ENCODE measurements at regions not wholly inside any gene's neighbourhood (a gene's known extent, or its start where the extent isn't known, plus 50 kb on each side); places are given as distances from the start of the nearest gene placed in this dataset.

DNA sequence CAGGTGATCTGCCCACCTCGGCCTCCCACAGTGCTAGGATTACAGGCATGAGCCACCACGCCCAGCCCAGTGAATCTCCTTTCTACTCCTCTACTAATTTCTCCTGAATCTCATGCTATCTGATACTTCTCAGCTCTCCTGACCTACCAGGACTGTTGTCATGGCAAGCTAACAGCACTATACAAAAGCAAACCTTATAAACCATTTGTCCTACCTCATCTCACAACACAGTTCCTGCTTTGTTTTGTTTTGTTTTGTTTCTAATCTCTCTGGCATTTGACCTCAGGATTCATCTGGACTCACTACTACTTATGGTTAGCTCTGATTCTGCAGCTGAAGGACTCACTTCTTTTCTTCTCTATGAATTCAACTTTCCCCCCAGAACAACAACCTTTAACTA is 734.8 kb downstream of the TLE1 start:
- ATAC-seq (no peak), DNase-seq (no peak)
- no peak for TF ChIP-seq CTCF (IDR thresholded peaks at IDR 0.05)
- Histone ChIP-seq H3K4me3 (no peak overlapping the region), H3K4me1 (ENCODE audit: low read depth) (no peaks in the 10 kb centered on the region), H3K9me3 (no peaks in the 10 kb centered on the region), H3K36me3 (ENCODE audit: low read depth) (no peaks in the 10 kb centered on the region)
- intact Hi-C loops (cut with DNase I, micrococcal nuclease), result no loop called here

GRCh38 chr9:80952363-80952922 is 736.9 kb downstream of the TLE1 start:
- Histone ChIP-seq H3K4me3 (no peak overlapping the region), H3K4me1 (ENCODE audit: low read depth) (no peaks in the 10 kb centered on the region), H3K36me3 (ENCODE audit: low read depth) (no peaks in the 10 kb centered on the region), H3K9me3 (no peaks in the 10 kb centered on the region)
- ATAC-seq, result no peak
- TF ChIP-seq CTCF (IDR thresholded peaks at IDR 0.05), result no peak
- no peak for DNase-seq
- intact Hi-C loops (cut with DNase I, micrococcal nuclease), result no loop called here

DNA sequence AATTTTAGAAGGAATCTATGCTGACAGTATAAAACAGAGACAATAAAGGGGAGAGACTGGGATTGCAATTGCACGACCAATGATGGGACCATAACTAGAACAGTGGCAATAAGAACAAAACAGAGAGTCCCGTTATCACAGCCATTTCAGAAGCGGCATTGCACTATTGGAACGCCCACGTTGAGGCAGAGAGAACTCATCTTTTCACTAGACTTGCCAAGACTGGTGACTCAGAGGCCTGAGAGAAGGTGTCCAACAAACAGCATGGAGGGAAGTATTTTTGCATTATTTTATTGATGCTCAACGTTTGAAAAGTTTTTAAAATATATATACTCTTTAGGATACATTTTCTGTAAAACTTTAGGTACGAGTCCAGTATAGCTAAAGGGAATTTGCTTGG is 737.7 kb downstream of the TLE1 start:
- intact Hi-C loops (cut with DNase I, micrococcal nuclease), result no loop called here
- no peak for DNase-seq
- no peak overlapping the region for H3K4me3 ChIP-seq
- no peak for ATAC-seq
- no peaks in the 10 kb centered on the region for H3K36me3 ChIP-seq (ENCODE audit: low read depth)
- no peaks in the 10 kb centered on the region for H3K4me1 ChIP-seq (ENCODE audit: low read depth)
- no peak for TF ChIP-seq CTCF (IDR thresholded peaks at IDR 0.05)
- H3K9me3 ChIP-seq, result no peaks in the 10 kb centered on the region

DNA sequence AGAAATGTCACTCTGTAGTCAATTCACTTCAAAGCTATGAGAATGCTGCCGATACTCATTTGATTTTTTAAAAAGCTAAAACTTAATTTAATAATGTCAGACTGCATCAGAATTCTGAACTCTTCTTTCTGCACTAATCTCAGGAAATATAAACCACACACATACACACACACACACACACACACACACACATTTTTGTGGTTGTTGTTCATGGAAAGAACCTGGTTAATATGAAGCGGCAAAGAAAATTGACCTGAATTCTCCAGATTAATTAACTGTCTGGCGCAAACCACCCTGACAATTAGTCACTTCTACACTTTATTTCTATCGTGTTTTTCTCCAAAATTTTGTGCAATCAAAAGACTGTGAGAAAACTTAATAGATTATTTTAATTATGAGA is 740.5 kb downstream of the TLE1 start:
- Histone ChIP-seq H3K36me3 (ENCODE audit: low read depth) (no peaks in the 10 kb centered on the region), H3K4me3 (no peak overlapping the region), H3K9me3 (no peaks in the 10 kb centered on the region), H3K4me1 (ENCODE audit: low read depth) (no peaks in the 10 kb centered on the region)
- no peak for TF ChIP-seq CTCF (IDR thresholded peaks at IDR 0.05)
- no peak for DNase-seq
- intact Hi-C loops (cut with DNase I, micrococcal nuclease), result no loop called here
- no peak for ATAC-seq

- Histone ChIP-seq H3K4me1 (ENCODE audit: low read depth) (no peaks in the 10 kb centered on the region), H3K36me3 (ENCODE audit: low read depth) (no peaks in the 10 kb centered on the region), H3K9me3 (no peaks in the 10 kb centered on the region), H3K4me3 (no peak overlapping the region)
- intact Hi-C loops (cut with DNase I, micrococcal nuclease), result no loop called here
- no peak for TF ChIP-seq CTCF (IDR thresholded peaks at IDR 0.05)
- ATAC-seq, result no peak
- DNase-seq, result no peak
Measured at GRCh38 chr9:80948066-80948465, 741.3 kb downstream of the TLE1 start.
